Right renal pelvis (tissue), 4 donors: ENCODE measurements at regions not wholly inside any gene's neighbourhood (a gene's known extent, or its start where the extent isn't known, plus 50 kb on each side); places are given as distances from the start of the nearest gene placed in this dataset.

Source experiments
- DNase-seq, 4 donors: peaks; one replicate each; pipeline ENCODE4 v3.0.0-alpha.2; 2013; ENCODE audit warnings: low read depth in 4 of 4, low spot score in 3 of 4, missing footprints in 1 of 4

DNA sequence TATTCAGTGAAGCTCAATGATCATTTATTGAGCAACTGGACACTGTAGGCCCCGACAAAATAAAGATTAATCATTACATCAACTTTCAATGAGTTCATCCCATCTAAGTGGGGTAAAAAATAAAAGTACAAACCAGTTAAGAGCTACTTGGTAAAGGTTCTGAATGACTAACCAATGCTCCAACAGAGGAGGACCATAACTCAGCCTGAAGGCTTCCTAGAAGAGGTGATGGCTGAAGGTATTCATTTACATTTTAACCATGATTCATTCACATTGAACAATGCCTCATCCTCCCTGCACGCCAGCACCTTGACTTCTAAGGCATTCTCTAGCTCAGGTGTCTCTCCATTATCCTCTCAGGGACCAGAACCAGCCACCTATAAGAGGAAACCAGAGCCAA lies 201.4 kb downstream of the ZNF462 start:
- no peak for DNase-seq

DNA sequence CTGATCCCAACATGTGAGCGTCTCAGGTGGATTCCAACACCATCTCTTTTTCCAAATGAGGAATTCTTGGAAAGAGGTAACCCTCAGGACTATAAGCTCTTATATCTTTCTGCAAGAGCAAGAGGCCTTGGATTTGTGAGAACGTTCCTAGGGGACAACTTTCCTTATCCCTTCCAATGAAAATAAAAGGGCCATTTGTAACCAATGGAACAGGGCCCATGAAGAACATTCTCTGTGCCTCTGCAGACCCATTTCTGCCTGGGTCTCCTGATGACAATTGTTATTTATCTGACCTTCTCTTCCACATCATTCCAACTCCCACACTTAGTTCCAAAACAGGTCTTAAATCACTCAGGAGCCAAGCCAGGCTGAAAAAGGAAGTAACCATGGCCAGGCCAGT lies 202.6 kb downstream of the ZNF462 start:
- no peak for DNase-seq

DNA sequence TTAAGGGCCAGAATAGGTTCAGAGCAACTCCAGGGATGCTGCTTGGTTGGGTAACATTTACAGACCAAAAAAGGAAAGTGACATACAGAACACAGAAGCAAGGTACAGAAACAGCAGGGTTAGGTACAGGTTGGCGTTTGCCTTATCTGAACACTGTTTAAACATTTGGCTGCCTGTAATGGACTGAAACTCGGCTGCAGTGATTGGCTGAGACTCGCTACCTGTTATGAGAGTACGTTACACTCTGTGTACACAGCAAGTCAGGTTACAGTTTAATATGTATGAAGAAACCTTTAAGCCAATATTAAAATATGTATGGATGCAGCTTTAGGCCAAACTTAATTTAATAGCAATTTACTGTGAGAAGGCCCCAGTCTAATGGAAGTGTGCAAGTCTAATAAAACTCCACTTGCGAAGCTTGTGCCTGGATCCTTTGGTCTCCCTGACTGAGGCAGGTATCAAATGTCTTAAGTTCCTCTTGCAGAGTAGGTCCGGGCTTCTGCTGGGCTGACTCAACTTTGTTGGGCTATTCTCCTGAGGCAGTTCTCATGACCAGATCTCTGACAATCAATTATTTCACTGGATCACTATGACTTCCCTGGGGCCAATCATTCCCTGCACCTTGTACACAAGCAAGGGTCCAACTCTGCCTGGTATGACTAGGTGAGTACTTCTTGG lies 204.9 kb downstream of the ZNF462 start:
- no peak for DNase-seq

DNA sequence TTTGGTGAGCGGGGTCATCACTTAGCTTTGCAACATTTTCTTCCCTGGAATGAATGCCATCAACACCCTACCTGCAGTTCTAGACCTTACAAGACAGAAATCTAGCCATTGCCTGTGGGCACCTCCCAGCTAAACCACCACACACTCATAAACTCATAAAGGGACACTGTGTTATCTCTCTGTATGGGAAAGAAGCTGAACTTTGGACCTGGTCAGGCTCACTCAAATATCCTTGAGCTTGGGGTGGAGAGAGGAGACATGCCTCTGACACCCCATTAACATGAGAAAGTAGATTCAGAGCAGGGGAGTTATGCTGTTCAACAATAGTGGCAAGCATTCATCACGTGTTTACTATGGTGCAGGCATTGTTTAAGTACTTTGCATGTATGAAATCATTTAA lies 205.6 kb downstream of the ZNF462 start:
- DNase-seq, result no peak

DNA sequence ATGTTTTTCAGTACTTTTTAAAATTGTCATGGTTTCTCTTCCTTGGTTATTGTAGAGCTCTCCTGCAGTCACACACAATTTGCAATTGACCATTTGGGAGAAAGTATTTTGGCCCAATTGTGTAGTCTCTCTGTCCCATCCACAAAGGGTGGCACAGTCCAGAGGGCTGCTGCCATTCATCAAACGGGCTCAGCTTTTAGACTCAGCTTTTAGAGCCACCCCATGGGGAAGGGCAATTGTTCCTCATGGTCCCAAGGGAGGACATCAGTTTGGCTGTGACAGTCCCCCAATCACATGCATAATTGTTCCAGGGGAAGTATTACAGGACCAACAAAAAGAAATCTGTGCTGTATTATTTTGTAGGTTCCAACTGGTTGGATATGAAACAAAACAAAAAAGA lies 207.6 kb downstream of the ZNF462 start:
- DNase-seq, result no peak

DNA sequence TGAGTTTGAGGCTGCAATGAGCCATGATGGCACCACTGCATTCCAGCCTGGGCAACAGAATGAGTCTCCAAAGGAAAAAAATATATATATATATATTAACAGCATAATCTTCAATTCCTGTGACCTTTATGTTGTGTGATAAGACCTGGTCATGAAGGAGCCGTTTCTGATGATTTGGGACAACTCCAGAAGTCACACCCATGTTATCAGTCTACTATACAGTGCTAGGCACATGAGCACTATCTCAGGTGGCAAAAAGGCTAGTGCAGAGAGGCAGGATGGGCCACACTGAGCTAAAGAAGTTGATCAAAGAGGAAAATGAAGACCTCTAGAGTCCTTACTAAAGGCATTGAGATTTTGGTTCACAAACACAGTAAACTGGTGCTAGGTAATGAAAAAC lies 205.0 kb upstream of the RAD23B start:
- DNase-seq, result no peak

DNA sequence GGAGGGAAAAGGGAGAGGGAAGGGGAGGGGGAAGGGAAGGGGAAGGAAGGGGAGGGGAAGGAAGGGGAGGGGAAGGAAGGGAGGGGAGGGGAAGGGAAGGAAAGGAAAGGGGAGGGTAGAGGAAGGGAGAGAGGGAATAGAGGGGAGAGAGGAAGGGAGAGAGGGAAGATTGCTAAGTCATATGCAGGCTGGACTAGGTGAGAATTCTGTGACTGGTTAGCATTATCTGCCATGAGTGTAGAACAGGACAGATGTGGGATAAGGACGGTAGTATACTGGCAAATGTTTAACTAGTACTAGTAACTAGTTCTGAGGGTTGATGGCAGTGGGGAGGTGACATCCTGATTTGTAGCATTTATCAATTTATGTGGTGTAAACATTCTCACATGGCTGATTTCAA lies 203.5 kb upstream of the RAD23B start:
- no peak for DNase-seq

DNA sequence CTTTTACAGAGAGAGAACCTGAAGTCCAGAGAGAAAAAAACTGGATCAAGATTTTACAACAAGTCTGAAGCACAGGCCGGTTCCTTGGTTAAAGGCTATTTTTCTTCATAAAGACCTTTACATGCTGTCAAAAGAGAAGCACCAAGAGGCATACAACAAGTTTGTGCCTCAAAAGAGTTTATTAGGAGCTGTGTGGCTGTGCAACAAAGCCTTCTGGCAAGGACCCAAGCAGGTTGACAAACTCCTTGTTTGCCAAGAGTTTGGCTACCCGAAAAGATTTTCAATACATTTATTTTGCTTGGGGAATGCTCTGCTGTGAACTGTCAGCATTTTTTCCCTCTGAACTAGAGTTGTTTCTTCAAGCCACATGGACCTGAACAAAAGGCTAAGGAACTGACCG lies 202.9 kb upstream of the RAD23B start:
- no peak for DNase-seq

DNA sequence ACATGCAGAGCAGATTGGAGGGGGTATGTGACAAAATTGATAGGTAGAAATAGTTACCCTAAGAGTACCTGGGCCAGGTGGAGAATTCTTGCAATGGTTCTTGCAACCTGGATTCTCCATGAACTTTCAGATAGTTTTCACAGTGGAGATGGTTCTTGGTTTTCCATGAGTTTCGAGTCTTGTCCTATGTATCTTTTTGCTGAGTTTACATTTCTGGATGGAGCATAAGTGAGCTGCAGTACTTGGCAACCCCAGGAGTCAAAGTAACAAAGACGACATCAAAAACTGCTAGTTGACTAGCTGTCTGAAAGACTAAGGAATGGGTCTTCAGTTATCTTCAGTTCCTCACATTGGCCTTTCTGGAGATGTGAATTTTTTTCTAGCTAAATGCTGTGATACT lies 196.6 kb upstream of the RAD23B start:
- no peak for DNase-seq

DNA sequence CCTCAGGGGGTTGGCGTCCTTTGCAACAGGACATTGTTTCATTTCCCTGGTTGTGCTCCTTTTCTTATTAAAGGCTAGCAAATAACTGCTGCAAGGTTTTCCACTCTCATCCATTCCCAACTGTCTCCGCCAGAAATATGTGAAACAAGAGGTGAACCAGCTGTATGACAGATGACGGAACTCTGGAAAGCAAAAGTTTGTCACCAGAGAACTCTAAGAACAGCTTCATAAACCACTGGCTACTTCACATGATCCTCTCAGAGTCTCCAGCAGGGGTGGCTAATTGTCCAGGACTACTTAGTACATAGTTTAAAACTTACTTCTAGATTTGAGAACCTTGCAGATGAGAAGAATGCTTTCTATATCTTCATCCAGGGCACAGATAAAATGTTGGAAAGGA lies 195.9 kb upstream of the RAD23B start:
- peak in 1 of 4 donors; percentile 10 for DNase-seq

DNA sequence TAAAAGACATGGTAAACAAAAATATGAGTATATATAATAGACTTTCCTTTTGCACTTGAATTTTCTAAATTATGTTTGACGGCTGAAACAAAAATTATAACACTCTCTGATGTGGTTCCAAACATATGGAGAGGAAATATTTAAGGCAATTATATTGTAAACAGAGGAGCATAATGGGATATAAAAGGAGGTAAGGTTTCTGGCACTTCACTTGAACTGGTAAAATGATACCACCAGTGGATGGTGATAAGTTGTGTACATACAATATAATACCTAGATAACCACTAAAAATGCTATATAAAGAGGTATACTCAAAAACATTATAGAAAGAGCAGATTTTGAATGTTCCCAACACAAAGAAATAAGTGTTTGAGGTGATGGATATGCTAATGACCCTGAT lies 192.9 kb upstream of the RAD23B start:
- DNase-seq, result no peak

DNA sequence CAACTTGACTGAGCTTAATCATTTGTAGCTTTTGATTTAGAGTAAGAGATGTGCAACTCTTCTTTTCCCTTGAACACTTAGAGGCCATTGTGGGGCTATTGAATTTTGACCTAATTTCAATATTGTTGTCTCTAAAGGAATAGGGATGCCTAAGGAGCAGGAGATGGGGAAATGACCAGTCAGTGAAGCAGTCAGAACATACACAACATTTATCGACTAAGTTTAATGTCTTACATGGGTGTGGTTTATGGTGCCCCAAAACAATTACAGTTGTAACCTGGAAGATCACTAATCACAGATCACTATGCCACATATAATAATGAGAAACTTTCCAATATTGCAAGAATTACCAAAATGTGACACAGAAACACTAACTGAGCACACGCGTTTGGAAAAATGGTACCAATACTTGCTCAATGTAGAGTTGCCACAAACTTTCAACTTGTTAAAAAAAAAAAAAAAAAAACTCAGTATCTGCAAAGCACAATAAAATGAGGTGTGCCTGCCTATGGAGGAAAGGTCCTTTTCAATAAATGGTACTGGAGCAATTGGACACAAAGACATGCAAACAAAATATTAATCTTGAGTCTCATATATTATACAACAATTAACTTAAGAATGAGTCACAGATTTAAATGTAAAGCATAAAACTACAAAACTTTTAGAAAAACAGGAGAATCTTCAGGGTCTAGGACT lies 189.6 kb upstream of the RAD23B start:
- no peak for DNase-seq

DNA sequence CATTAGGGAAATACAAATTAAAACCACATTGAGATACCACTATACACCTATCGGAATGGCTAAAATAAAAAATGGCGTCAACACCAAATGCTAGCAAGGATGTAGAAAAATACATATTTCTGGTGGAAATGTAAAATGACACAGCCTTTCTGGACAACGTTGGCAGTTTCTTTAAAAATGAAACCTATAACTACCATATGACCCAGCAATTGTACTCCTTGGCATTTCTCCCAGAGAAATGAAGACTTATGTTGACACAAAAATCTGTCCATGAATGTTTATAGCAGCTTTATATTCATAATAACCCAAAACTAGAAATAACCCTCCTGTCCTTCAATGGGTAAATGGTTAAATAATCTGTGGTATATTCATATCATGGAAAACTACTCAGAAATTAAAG lies 188.7 kb upstream of the RAD23B start:
- no peak for DNase-seq

DNA sequence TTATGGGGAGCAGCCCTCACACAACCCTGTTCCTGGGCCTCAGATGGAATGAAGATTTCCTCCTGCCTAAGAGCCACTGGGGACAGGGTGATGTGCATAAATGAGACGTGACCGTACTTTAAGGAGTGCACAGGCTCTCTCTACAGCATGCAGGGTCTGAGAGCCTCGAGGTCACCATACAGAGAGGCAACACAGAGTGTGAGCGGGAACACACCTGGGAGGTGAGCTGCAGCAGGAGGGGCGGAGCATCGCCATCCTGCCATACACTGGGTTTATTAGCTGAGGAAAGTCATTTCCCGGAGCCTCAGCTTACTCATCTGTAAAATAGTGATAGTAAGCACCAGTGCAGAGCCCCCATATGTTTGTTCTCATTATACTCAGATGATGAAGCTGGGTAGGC lies 182.5 kb upstream of the RAD23B start:
- no peak for DNase-seq

DNA sequence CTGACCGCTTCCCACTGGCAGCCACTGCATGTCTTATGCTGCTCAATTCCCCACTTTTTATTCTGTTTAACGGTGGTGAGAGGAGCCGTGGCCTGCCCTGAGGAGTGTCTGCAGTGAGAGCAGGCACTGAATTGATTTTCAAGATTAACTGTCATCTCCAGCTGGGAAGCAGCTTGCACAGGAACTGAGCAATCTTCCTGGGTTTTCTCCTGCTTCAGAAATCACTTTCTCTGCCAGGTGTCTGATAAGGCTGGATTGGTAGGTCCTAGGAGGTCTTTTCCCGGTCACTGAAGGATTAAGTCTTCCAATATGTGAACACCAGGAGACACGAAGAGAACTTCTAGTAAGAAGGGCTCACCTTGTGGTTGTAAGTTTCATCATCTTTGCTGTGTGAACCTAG lies 181.1 kb upstream of the RAD23B start:
- no peak for DNase-seq

DNA sequence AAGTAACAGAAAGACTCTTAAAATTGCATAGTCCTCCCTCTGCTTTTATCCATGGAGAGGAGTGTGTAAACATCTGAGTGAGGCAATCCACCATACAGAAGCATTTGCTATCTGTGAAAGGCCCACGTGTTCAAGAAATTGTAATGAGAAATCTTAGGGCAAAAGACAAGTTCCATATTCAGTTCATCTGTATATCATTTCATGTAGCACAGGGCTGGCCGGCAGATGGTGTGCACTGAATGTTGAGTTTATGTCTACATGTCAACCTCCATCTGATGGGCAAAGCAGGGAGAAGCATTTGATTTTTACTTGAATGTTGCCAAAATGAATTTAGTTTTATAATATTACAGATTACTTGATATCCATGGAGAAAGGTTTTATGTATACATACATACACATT lies 179.5 kb upstream of the RAD23B start:
- no peak for DNase-seq

DNA sequence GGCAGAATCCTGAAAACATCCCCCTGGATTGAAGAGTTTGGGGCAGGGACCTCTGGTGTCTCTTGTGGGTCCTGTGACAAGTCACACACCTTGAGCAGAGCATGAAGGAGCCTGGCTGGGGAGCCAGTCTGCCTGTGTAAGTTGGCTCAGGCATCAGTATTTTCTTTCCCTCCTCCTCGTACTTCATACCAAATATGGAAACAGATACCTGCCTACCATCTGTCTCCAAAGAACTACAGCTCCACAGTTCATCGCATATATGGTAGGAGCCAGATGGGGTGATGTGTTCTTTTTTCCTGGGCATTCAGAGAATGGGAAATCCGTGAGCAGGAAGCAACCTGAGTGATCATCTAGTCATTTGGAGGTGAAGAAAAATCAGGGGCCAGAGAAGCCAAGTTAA lies 177.3 kb upstream of the RAD23B start:
- DNase-seq, result no peak

DNA sequence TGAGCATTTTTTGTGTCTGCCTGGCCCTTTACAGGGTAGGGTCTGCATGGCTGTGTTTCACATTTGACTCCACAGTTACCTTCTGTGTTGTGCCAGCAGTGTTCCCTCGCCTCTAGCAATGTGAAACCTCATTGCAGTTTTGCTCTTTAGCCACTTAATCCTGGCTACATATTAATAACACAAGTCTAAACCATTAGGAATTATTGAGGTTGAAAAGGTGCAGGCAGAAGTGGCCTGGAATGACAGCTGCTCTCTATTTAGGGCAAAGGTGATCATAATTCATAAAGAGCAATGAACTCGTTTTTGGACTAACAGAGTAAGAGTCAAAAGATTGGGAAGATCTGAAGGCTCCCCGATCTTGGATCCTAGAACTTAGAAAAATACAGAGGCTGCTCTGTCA lies 176.7 kb upstream of the RAD23B start:
- no peak for DNase-seq

DNA sequence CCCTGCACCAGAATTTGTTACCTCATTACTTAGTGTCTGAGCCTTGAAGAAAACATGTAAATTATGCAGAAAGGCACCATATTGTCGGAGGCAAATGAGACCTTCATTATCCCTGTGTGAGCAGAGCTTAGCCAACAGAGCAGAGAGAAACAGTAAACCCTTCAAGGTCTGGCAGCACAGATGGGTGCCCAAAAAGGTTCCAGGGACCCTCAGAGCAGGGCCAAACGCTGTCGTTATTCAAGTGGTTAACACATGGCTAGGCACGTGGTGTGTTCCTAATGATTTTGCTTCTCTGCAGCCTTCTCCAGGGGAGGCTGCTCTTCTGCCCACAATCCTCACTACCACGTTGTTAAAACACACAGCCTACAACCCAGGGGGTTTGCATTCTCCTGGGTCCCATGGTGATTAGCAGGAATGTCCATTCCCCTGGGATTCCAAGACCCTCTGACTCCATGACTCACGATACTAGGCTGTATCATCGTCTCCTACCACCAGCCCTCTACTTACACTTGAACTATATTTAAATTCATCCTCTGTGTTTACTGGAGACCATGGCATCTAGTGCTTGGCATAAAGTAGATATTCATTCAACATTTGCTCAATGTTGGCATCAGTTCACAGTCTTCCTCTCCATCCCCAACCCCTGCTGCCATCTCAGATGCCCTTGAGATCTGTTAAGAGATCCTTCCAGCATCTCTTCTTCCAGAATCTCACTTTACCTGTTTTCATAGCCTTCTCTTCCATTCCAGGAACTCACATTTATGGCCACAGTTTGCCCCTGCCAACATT lies 174.5 kb upstream of the RAD23B start:
- no peak for DNase-seq

DNA sequence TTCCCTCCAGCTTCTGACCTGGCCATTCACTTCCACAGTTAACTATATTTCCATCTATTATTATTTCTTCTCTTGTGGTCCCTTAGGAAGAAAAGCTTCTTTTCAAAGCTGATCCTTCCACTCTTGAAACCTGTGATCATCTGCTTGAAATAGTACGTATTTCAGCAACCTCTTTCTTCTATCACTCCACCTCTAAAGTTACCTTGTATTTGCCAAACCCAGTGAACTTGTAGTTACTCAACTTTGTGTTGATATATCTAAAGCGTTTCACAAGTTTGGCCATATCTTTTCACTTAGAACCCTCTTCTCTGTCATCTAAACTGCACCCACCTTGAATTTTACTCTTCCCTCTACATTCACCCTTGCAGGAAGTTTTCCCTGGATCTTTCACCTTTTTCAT lies 173.8 kb upstream of the RAD23B start:
- DNase-seq, result no peak

DNA sequence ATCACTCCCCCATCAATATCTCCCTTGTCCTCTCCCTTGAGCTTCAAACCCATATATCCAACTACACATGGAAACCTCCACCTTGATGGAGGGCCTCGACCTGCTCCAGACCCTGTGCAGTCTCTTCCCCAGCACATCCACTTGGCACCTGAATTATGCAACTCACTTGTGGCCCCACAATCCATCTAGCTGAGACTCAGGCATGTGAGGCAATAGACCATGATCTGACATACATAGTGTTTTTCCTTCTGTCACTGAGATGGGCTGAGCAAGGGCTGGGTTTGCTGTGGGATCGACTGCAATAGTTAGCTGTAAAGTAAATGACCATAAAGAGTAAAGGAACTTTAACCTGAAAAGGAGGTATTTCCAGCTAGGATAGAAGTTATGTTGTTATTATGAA lies 172.9 kb upstream of the RAD23B start:
- no peak for DNase-seq

DNA sequence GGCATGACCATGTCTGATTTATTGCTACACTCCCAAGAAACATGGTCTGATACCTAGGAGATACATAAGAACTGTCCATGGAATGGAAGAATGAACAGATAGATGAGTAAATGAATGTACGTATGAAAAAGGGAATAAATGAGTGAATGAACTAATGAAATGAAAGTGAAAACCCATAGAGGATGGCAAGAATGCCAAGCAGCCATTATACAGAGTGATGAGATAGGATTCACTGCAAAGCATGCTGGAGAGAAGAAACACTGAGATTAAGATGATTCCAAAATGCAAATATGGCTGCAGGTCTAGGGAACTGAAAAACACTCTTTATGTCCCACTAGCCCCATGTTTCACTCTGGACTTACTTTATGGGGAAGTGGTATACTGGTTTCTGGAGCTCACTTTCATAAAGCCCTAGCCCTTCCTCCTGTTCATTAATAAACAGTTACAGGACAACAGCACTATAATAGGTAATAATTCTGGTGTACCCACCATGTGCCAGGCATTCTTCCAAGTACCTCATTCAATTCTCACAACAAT lies 170.3 kb upstream of the RAD23B start:
- no peak for DNase-seq
